Vagina (tissue), 2 donors: ENCODE measurements at regions not wholly inside any gene's neighbourhood (a gene's known extent, or its start where the extent isn't known, plus 50 kb on each side); places are given as distances from the start of the nearest gene placed in this dataset.

Experiments used
- CTCF ChIP-seq, 3 experiments: fragments of 450-650 bp in 2 of 3; fragments of 200-600 bp in 1 of 3; sonication (generic) in 1 of 3; IDR thresholded peaks; one replicate each; pipeline ENCODE4 v1.5.1; 2017 to 2019; ENCODE audit warnings: antibody characterized with exemption in 3 of 3, mild to moderate bottlenecking in 2 of 3, moderate library complexity in 2 of 3
- POLR2A ChIP-seq, 2 donors: fragments of 450-650 bp; IDR thresholded peaks; one replicate each; pipeline ENCODE4 v1.6.1; 2017; ENCODE audit warnings: antibody characterized with exemption in 2 of 2, mild to moderate bottlenecking in 2 of 2, moderate library complexity in 2 of 2
- POLR2AphosphoS5 ChIP-seq, 2 donors: sonication (generic); formaldehyde crosslinking; IDR thresholded peaks; one replicate each; pipeline ENCODE4 v1.9.0; 2017; ENCODE audit warnings: antibody characterized with exemption in 2 of 2, mild to moderate bottlenecking in 2 of 2, low read depth in 1 of 2; ENCODE audit not compliant: insufficient read depth in 1 of 2

GRCh38 chr10:131725581-131726069 lies 175.2 kb upstream of the PPP2R2D start:
- TF ChIP-seq CTCF (IDR thresholded peaks at IDR 0.05): no peak
- no peak for TF ChIP-seq POLR2AphosphoS5 (IDR thresholded peaks at IDR 0.05; ENCODE audit: insufficient read depth in 1 of 2, low read depth in 1 of 2)
- TF ChIP-seq POLR2A (IDR thresholded peaks at IDR 0.05): no peak
